Mucosa of rectum (tissue), 2 donors: ENCODE measurements at regions not wholly inside any gene's neighbourhood (a gene's known extent, or its start where the extent isn't known, plus 50 kb on each side); places are given as distances from the start of the nearest gene placed in this dataset.

ENCODE experiments used
- H3K27ac ChIP-seq, 2 donors: one replicate each; pipeline ENCODE4 v1.7.0; 2013; ENCODE audit warnings: inconsistent platforms in 2 of 2, low read depth in 2 of 2, low read length in 2 of 2
- H3K27me3 ChIP-seq, 2 donors: one replicate each; pipeline ENCODE4 v1.7.0; 2013; ENCODE audit warnings: low read length in 2 of 2; ENCODE audit not compliant: control insufficient read depth in 2 of 2, insufficient read depth in 2 of 2
- H3K36me3 ChIP-seq, 2 donors: one replicate each; pipeline ENCODE4 v1.7.0; 2013; ENCODE audit warnings: low read length in 2 of 2; ENCODE audit not compliant: control insufficient read depth in 2 of 2, insufficient read depth in 2 of 2
- H3K4me1 ChIP-seq, 2 donors: one replicate each; pipeline ENCODE4 v1.7.0; 2013; ENCODE audit warnings: low read length in 2 of 2, mild to moderate bottlenecking in 1 of 2; ENCODE audit not compliant: control insufficient read depth in 2 of 2, insufficient read depth in 2 of 2
- H3K4me3 ChIP-seq, 2 donors: one replicate each; pipeline ENCODE4 v1.7.0; 2013; ENCODE audit warnings: low read length in 2 of 2
- H3K9ac ChIP-seq, 2 donors: one replicate each; pipeline ENCODE4 v1.7.0; 2013; ENCODE audit warnings: low read length in 2 of 2, low read depth in 1 of 2, mild to moderate bottlenecking in 1 of 2
- H3K9me3 ChIP-seq, 2 donors: one replicate each; pipeline ENCODE4 v1.7.0; 2013; ENCODE audit warnings: low read length in 2 of 2; ENCODE audit not compliant: control insufficient read depth in 2 of 2
- donor health status: healthy.
- donor health status: Normal muscosa, but diverticular disease.

DNA sequence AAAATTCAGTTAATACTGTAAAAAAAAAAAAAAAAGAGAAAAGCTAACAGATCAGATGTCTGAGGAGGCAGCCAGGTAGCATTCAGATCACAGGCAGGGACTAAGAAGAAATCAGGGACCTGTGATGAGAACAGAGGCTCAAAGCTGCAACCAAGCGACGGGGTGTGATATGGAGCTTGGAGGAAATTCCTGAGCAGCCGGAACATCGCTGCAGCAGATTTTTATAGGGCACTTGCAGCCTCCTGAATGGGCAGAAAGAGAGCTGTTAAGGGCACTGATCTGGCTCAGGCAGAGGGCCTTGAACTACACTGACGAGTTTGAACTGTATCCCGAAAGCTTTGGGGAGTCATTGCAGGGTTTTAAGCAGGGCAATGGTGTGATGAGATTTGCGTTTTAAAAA, 315.4 kb downstream of the ADGRL2 start:
- no peak overlapping the region for H3K27ac ChIP-seq
- no peaks in the 10 kb centered on the region for H3K27me3 ChIP-seq
- H3K9me3 ChIP-seq = no peaks in the 10 kb centered on the region
- no peak overlapping the region for H3K9ac ChIP-seq
- H3K36me3 ChIP-seq = no peaks in the 10 kb centered on the region
- no peaks in the 10 kb centered on the region for H3K4me1 ChIP-seq
- H3K4me3 ChIP-seq = no peak overlapping the region

DNA sequence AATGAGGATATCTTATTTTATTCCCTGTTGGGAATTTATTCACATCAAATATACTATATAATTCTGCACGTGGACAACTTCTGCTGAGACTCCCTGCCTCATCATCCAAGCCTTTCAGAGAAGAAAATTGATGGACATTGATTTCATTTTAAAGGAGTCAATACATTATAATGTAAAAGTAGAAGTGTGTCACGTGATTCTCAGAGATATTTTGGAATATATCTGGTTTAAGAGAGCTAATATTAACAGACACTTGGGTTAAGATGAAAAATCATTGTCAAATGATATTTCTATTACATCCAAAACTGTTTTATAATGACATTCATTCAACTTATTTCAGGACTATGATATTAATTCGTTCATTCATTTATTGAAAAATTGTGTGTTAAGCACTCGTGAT, 314.2 kb downstream of the ADGRL2 start:
- Histone ChIP-seq H3K27me3 (no peaks in the 10 kb centered on the region), H3K4me3 (no peak overlapping the region), H3K9me3 (no peaks in the 10 kb centered on the region), H3K9ac (no peak overlapping the region), H3K27ac (no peak overlapping the region), H3K4me1 (no peaks in the 10 kb centered on the region), H3K36me3 (no peaks in the 10 kb centered on the region)

DNA sequence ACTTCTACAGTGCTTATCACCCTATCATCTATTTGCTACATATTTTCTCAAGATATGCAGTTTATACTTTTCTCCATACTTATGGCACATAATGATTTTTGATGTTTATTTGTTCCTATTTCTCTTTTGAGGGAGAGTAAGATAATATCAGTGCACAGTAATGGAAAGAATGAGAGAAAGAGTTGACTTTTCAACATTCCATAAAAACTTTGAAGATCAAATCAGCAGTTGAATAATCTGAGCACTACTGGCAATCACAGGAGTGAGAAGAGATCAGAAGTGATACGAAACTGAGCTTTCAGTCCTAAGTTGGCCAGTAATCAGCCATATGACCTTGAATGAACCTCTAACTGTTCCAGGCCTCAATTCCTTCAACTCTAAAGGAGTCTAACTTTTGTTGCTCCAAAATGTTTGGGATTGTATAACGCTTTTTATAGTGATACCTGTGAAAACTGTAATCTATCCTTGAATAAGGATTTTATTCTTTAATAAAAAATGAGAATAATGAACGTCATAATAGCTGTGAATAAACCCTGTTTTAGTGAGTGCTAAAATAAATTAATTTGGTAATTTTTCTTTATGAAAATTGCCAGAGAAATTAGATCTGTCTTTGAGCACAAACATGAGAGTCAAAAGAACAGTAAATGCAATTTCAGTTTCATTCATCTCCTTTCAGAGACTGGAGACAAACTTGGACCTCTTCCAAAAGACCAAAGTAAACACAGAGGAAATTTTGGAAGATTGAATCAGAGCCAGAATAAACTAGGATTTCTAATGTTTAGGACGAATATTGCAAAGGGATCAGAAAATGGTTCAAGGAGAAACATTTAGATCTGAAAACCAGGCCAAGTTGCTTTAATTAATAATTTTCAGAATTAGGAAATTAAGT, 309.9 kb downstream of the ADGRL2 start:
- Histone ChIP-seq H3K36me3 (no peaks in the 10 kb centered on the region), H3K27me3 (no peaks in the 10 kb centered on the region), H3K4me1 (no peaks in the 10 kb centered on the region), H3K4me3 (no peak overlapping the region), H3K9ac (no peak overlapping the region), H3K27ac (no peak overlapping the region), H3K9me3 (no peaks in the 10 kb centered on the region)

DNA sequence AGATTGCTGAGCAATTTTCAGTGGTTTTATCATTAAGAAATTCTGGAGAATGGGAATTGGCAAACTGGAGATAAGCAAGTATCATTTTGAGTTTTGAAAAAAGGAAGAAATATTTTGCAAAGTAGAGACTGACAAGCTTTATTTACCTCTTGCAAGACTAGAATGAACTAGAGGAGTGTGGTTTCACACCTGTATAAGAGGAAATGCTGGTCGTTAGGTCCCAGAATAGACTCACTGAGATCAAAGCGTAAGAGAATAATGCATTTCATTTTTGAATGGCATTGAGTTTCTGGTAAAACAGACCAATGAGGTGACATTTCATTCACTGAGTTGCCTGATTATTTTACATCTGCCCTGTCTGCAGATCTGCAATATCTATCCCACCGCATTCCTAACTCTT, 308.1 kb downstream of the ADGRL2 start:
- no peaks in the 10 kb centered on the region for H3K36me3 ChIP-seq
- no peaks in the 10 kb centered on the region for H3K4me1 ChIP-seq
- no peak overlapping the region for H3K9ac ChIP-seq
- no peak overlapping the region for H3K4me3 ChIP-seq
- no peak overlapping the region for H3K27ac ChIP-seq
- H3K9me3 ChIP-seq = no peaks in the 10 kb centered on the region
- no peaks in the 10 kb centered on the region for H3K27me3 ChIP-seq

DNA sequence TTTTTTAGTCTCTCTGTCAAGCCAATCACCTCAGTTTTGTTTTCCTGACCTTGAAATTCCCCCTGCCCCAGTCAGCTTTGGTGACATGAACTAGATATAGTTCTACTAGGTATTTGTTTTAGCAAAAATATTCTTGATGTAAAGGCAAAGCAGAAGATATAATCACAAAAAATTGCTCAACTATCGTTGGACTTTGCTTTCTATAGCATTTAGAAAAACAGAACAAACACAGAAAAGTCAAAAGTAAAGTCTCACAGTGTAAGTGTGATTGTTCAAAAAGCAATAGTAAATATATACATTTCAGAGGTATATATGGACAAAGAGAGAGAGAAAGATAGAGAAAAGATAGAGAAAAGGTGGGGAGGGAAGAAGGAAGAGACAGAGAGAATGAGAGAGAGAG, 305.9 kb downstream of the ADGRL2 start:
- H3K36me3 ChIP-seq = no peaks in the 10 kb centered on the region
- H3K9ac ChIP-seq = no peak overlapping the region
- no peak overlapping the region for H3K27ac ChIP-seq
- H3K4me1 ChIP-seq = no peaks in the 10 kb centered on the region
- H3K27me3 ChIP-seq = no peaks in the 10 kb centered on the region
- H3K9me3 ChIP-seq = no peaks in the 10 kb centered on the region
- no peak overlapping the region for H3K4me3 ChIP-seq

DNA sequence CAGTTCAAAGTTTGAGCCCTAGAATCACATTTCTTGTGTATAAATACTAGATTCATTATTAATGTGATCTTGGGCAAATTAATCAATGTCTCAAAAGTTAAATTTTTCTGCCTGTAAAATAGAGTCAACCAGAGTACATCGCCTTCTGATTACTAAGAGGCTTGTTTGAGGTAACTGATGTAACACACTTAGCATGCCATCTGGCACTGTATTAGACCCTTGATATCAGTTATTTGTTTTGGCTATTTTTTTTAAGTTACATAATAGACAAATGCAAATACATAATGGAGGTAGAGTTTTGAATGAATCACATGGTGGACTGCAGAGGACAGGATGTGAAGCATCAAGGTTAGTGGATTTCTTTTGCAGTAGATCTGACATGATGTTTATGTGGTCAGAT, 298.4 kb downstream of the ADGRL2 start:
- no peak overlapping the region for H3K9ac ChIP-seq
- H3K4me1 ChIP-seq = no peaks in the 10 kb centered on the region
- no peak overlapping the region for H3K27ac ChIP-seq
- H3K4me3 ChIP-seq = no peak overlapping the region
- no peaks in the 10 kb centered on the region for H3K27me3 ChIP-seq
- no peaks in the 10 kb centered on the region for H3K36me3 ChIP-seq
- no peaks in the 10 kb centered on the region for H3K9me3 ChIP-seq

DNA sequence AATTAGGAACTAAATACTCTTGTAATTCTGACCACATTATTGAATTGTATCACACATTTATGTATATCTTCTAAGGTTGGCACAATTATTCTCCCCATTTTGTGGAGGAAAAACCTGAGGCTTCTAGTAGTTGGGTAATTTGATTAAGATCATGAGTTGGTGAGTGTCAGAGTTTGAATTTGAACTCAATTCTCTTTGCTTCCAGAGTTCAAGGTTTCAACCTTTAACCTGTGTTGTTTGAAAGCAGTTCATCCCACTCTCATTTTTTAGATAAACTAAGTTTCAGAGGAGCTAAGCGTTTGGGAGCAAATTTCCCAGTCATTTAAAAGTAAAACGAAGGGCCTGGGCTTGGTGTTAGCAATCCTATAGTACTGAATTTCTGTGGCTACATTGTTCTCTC, 293.4 kb downstream of the ADGRL2 start:
- Histone ChIP-seq H3K4me3 (no peak overlapping the region), H3K9ac (no peak overlapping the region), H3K4me1 (no peaks in the 10 kb centered on the region)

DNA sequence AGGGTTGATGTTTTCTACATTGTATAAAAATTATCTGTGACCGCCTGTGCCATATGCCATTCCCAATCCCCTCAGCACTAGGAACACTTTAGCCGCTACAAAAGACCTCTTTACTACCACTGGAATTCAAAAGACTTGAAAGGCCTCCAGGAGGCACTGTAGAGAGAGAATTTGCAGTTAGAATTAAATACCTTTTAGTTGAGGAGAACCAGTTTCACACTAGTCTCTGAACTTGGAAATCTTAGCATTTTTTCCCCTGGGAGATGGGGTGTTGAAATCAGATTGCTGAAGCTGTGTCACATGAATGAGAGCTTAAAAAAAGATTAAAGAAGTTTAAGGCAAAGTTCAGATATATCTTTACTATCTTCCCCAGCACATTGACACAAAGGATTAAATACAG, 291.0 kb downstream of the ADGRL2 start:
- H3K9me3 ChIP-seq = no peaks in the 10 kb centered on the region
- no peak overlapping the region for H3K27ac ChIP-seq
- no peak overlapping the region for H3K9ac ChIP-seq
- no peaks in the 10 kb centered on the region for H3K4me1 ChIP-seq
- H3K27me3 ChIP-seq = no peaks in the 10 kb centered on the region
- H3K4me3 ChIP-seq = no peak overlapping the region
- no peaks in the 10 kb centered on the region for H3K36me3 ChIP-seq

More for the DNA sequence above, 293.4 kb downstream of the ADGRL2 start:
- Histone ChIP-seq H3K27me3 (no peaks in the 10 kb centered on the region), H3K27ac (no peak overlapping the region), H3K36me3 (no peaks in the 10 kb centered on the region), H3K9me3 (no peaks in the 10 kb centered on the region)

DNA sequence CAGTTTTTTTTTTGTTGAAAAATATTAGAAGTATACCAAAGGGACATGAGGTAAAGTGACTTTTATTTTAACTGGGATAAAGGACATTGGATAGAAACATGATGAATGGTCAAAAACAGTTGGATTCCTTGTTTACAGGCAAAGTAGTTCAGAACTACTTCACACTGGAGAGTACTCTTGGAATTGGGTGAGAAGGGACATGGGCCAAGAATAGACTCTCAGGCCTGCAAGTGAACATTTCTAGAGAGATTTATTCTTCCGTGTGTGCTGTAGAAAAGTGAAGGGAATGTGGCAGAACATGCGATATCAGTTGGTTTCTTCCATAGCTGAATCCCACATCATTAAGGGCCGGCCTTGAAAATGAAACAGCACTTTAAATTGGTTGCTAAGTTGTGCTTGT, 290.5 kb downstream of the ADGRL2 start:
- H3K4me3 ChIP-seq = no peak overlapping the region

DNA sequence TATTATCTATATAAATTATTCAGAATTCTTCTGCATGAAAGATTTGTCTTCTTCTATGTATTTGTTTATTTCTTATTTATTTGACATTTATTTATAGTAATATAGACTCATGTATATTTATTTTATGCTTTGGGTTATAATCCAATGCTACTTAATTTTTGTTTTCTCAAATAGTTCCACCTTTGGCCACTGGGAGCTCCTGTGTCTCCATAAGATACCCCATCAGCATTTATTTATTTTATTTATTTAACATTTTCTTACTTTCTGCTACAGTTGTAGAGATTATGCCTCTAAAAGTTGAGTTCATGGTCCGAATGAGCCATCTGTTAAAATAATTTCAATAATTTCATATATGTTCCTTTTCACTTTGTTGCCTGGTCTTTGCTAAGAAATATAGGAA, 289.4 kb downstream of the ADGRL2 start:
- H3K9me3 ChIP-seq = no peaks in the 10 kb centered on the region
- no peaks in the 10 kb centered on the region for H3K36me3 ChIP-seq
- H3K9ac ChIP-seq = no peak overlapping the region
- H3K27me3 ChIP-seq = no peaks in the 10 kb centered on the region
- no peaks in the 10 kb centered on the region for H3K4me1 ChIP-seq
- no peak overlapping the region for H3K4me3 ChIP-seq
- H3K27ac ChIP-seq = no peak overlapping the region

More for the DNA sequence above, 290.5 kb downstream of the ADGRL2 start:
- H3K4me1 ChIP-seq = no peaks in the 10 kb centered on the region
- no peak overlapping the region for H3K9ac ChIP-seq
- no peaks in the 10 kb centered on the region for H3K9me3 ChIP-seq
- H3K27me3 ChIP-seq = no peaks in the 10 kb centered on the region
- H3K27ac ChIP-seq = no peak overlapping the region
- H3K36me3 ChIP-seq = no peaks in the 10 kb centered on the region
